ENCODE measurements at regions not wholly inside any gene's neighbourhood (a gene's known extent, or its start where the extent isn't known, plus 50 kb on each side); places are given as distances from the start of the nearest gene placed in this dataset.
"Not testable (repeated sequence)": the region's sequence is repeated elsewhere in the genome, so short reads cannot be mapped to it uniquely, and the experiment has no call there.

GRCh38 chr11:4315292-4315691 lies 52.9 kb downstream of the OR52B4 start:
- not testable (repeated sequence) for H3K36me3 Mint-ChIP-seq, H3K4me3 Mint-ChIP-seq
- 80% methylated on average over 1 of the region's 4 CpGs for WGBS (ENCODE audit: insufficient coverage)

DNA sequence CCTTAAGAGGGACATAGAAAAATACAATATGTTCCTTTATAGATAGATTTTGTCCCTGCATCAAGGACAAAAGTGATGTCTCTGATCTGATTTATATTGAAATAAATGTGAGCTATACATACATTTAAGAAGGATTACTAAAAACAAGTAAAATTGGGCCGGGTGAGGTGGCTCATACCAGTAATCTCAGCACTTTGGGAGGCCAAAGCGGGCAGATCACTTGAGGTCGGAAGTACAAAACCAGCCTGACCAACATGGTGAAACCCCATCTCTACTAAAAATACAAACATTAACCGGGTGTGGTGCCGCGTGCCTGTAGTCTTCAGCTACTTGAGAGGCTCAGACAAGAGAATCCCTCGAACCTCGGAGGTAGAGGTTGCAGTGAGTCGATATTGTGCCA lies 91.0 kb downstream of the OR52B4 start:
- H3K27ac Mint-ChIP-seq; H3K9me3 ChIP-seq (replicated peaks in 1 of 2; ENCODE audit: control insufficient read depth in 1 of 2, insufficient read depth in 1 of 2, low read length in 2 of 2); intact Hi-C loops (cut with micrococcal nuclease); H2AFZ ChIP-seq (ENCODE audit: insufficient read depth, low read depth, low read length, poor library complexity, severe bottlenecking); H3K36me3 Mint-ChIP-seq; H3K27me3 ChIP-seq (ENCODE audit: control insufficient read depth in 2 of 2, insufficient read depth in 2 of 2, low read length in 2 of 2); H3K9ac ChIP-seq (ENCODE audit: insufficient read depth, low read length, poor library complexity, severe bottlenecking); DNase-seq; H3K36me3 ChIP-seq (replicated peaks in 1 of 2; ENCODE audit: control insufficient read depth in 1 of 2, insufficient read depth in 2 of 2, low read length in 2 of 2); H3K27ac ChIP-seq (ENCODE audit: low read depth in 1 of 2, low read length in 2 of 2); H3K4me3 ChIP-seq (replicated peaks in 1 of 3; ENCODE audit: low read depth in 2 of 3, low read length in 3 of 3); H3K27me3 Mint-ChIP-seq (ENCODE audit: low read depth in 3 of 3); H3K79me2 ChIP-seq (ENCODE audit: insufficient read depth, low read length); H3K4me1 ChIP-seq (ENCODE audit: control insufficient read depth in 1 of 2, insufficient read depth in 2 of 2, low read length in 2 of 2); H3K4me3 Mint-ChIP-seq; H4K20me1 ChIP-seq (ENCODE audit: insufficient read depth, low read length); H3K9me3 Mint-ChIP-seq; H3K4me2 ChIP-seq (replicated peaks; ENCODE audit: extremely low read depth, low read length, poor library complexity, severe bottlenecking); H3K4me1 Mint-ChIP-seq: not testable (repeated sequence)
- WGBS (ENCODE audit: insufficient coverage): no CpG with 5 or more reads among the region's 9 CpGs

More at GRCh38 chr11:4315292-4315691, 52.9 kb downstream of the OR52B4 start:
- H3K27me3 Mint-ChIP-seq (ENCODE audit: low read depth in 3 of 3); H3K27ac Mint-ChIP-seq; H3K4me2 ChIP-seq (replicated peaks; ENCODE audit: extremely low read depth, low read length, poor library complexity, severe bottlenecking); H3K4me3 ChIP-seq (replicated peaks in 1 of 3; ENCODE audit: low read depth in 2 of 3, low read length in 3 of 3); H3K27me3 ChIP-seq (ENCODE audit: control insufficient read depth in 2 of 2, insufficient read depth in 2 of 2, low read length in 2 of 2); intact Hi-C loops (cut with micrococcal nuclease); H2AFZ ChIP-seq (ENCODE audit: insufficient read depth, low read depth, low read length, poor library complexity, severe bottlenecking); H3K4me1 ChIP-seq (ENCODE audit: control insufficient read depth in 1 of 2, insufficient read depth in 2 of 2, low read length in 2 of 2); H3K9me3 Mint-ChIP-seq; H3K27ac ChIP-seq (ENCODE audit: low read depth in 1 of 2, low read length in 2 of 2); H3K79me2 ChIP-seq (ENCODE audit: insufficient read depth, low read length); H3K9ac ChIP-seq (ENCODE audit: insufficient read depth, low read length, poor library complexity, severe bottlenecking); DNase-seq; H4K20me1 ChIP-seq (ENCODE audit: insufficient read depth, low read length); H3K4me1 Mint-ChIP-seq; H3K9me3 ChIP-seq (replicated peaks in 1 of 2; ENCODE audit: control insufficient read depth in 1 of 2, insufficient read depth in 1 of 2, low read length in 2 of 2); H3K36me3 ChIP-seq (replicated peaks in 1 of 2; ENCODE audit: control insufficient read depth in 1 of 2, insufficient read depth in 2 of 2, low read length in 2 of 2): not testable (repeated sequence)

DNA sequence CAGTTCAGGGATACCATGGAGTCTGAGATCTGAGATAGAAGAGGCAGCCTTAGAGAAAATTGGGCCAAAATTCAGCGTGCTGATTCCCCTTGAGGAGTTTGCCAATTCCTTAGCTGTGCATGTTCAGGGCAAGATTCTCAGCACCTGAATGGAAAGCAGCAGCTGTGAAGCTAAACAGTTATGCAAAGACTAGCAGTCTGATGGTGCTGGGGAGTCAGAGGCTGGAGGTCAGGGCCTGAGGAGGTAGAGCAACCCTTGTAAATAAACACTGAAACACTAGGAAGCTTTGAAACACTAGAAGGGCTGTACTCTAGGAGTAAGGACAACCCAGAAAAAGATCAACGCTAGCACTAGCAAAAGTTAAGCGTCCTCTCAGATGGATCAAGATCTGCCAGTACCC lies 117.1 kb downstream of the OR52B4 start:
- H3K36me3 Mint-ChIP-seq; H3K27ac ChIP-seq (ENCODE audit: low read depth in 1 of 2, low read length in 2 of 2); H4K20me1 ChIP-seq (ENCODE audit: insufficient read depth, low read length); H3K4me3 Mint-ChIP-seq; H3K36me3 ChIP-seq (replicated peaks in 1 of 2; ENCODE audit: control insufficient read depth in 1 of 2, insufficient read depth in 2 of 2, low read length in 2 of 2); H3K27me3 ChIP-seq (ENCODE audit: control insufficient read depth in 2 of 2, insufficient read depth in 2 of 2, low read length in 2 of 2); H3K27ac Mint-ChIP-seq; H2AFZ ChIP-seq (ENCODE audit: insufficient read depth, low read depth, low read length, poor library complexity, severe bottlenecking); H3K79me2 ChIP-seq (ENCODE audit: insufficient read depth, low read length); H3K4me2 ChIP-seq (replicated peaks; ENCODE audit: extremely low read depth, low read length, poor library complexity, severe bottlenecking); intact Hi-C loops (cut with micrococcal nuclease); H3K9ac ChIP-seq (ENCODE audit: insufficient read depth, low read length, poor library complexity, severe bottlenecking); DNase-seq; H3K9me3 ChIP-seq (replicated peaks in 1 of 2; ENCODE audit: control insufficient read depth in 1 of 2, insufficient read depth in 1 of 2, low read length in 2 of 2); H3K27me3 Mint-ChIP-seq (ENCODE audit: low read depth in 3 of 3); H3K4me1 ChIP-seq (ENCODE audit: control insufficient read depth in 1 of 2, insufficient read depth in 2 of 2, low read length in 2 of 2); H3K4me3 ChIP-seq (replicated peaks in 1 of 3; ENCODE audit: low read depth in 2 of 3, low read length in 3 of 3); H3K4me1 Mint-ChIP-seq; H3K9me3 Mint-ChIP-seq: not testable (repeated sequence)
- 89% methylated on average over 1 of the region's 3 CpGs for WGBS (ENCODE audit: insufficient coverage)

- H3K4me3 Mint-ChIP-seq; H3K27me3 Mint-ChIP-seq (ENCODE audit: low read depth in 3 of 3); H3K27ac Mint-ChIP-seq; H3K9me3 Mint-ChIP-seq; DNase-seq; H3K9me3 ChIP-seq (replicated peaks in 1 of 2; ENCODE audit: control insufficient read depth in 1 of 2, insufficient read depth in 1 of 2, low read length in 2 of 2); H3K4me2 ChIP-seq (replicated peaks; ENCODE audit: extremely low read depth, low read length, poor library complexity, severe bottlenecking); H3K36me3 ChIP-seq (replicated peaks in 1 of 2; ENCODE audit: control insufficient read depth in 1 of 2, insufficient read depth in 2 of 2, low read length in 2 of 2); H2AFZ ChIP-seq (ENCODE audit: insufficient read depth, low read depth, low read length, poor library complexity, severe bottlenecking); H3K9ac ChIP-seq (ENCODE audit: insufficient read depth, low read length, poor library complexity, severe bottlenecking); H3K79me2 ChIP-seq (ENCODE audit: insufficient read depth, low read length); H3K4me1 ChIP-seq (ENCODE audit: control insufficient read depth in 1 of 2, insufficient read depth in 2 of 2, low read length in 2 of 2); intact Hi-C loops (cut with micrococcal nuclease); H3K36me3 Mint-ChIP-seq; H3K4me1 Mint-ChIP-seq; H3K27me3 ChIP-seq (ENCODE audit: control insufficient read depth in 2 of 2, insufficient read depth in 2 of 2, low read length in 2 of 2); H3K27ac ChIP-seq (ENCODE audit: low read depth in 1 of 2, low read length in 2 of 2); H4K20me1 ChIP-seq (ENCODE audit: insufficient read depth, low read length); H3K4me3 ChIP-seq (replicated peaks in 1 of 3; ENCODE audit: low read depth in 2 of 3, low read length in 3 of 3): not testable (repeated sequence)
- WGBS (ENCODE audit: insufficient coverage): no CpG with 5 or more reads among the region's 2 CpGs
Measured at GRCh38 chr11:4249475-4249874, 118.7 kb downstream of the OR52B4 start.
